PC-3 (cell line): ENCODE measurements at regions not wholly inside any gene's neighbourhood (a gene's known extent, or its start where the extent isn't known, plus 50 kb on each side); places are given as distances from the start of the nearest gene placed in this dataset.

ENCODE experiments used
- ATAC-seq: fragments of 200-7000 bp; cut with Tn5 transposase; 2 replicates; pipeline ENCODE4 v1.9.1; 2020; ENCODE audit warnings: mild to moderate bottlenecking, moderate library complexity
- BruUV-seq: library from RNA; stranded (reverse); fragments of 400-500 nt; replicated peaks from 2 replicates; lab custom pipeline; 2021; lab: Mats Ljungman, UMichigan
- CTCF ChIA-PET: fragments of 300-600 bp; sonication (Branson Sonifier 250); formaldehyde crosslinking; loops from one replicate; lab custom pipeline; 2022; ENCODE audit warnings: antibody characterized with exemption; lab: Charles Lee
- POLR2A ChIA-PET: fragments of 300-600 bp; sonication (Branson Sonifier 250); formaldehyde crosslinking; loops from one replicate; lab custom pipeline; 2022; ENCODE audit warnings: antibody characterized with exemption; ENCODE audit not compliant: unreplicated experiment; lab: Charles Lee
- DNase-seq: peaks from one replicate; pipeline ENCODE4 v3.0.0-alpha.2; 2015
- H2AFZ ChIP-seq: fragments of 300-600 bp; sonication (generic); 2 replicates; pipeline ENCODE4 v1.6.0; 2016; ENCODE audit warnings: antibody characterized with exemption, low read length
- H3F3A ChIP-seq: fragments of 300-600 bp; sonication (generic); one replicate; pipeline ENCODE4 v1.6.0; 2017; ENCODE audit warnings: antibody characterized with exemption, low read length, control low read depth, mild to moderate bottlenecking; ENCODE audit not compliant: unreplicated experiment
- H3K27ac ChIP-seq: fragments of 300-600 bp; sonication (generic); 2 replicates; pipeline ENCODE4 v1.5.1; 2016; ENCODE audit warnings: mild to moderate bottlenecking, low read length
- H3K27me3 ChIP-seq: fragments of 300-600 bp; sonication (generic); 2 replicates; pipeline ENCODE4 v1.6.1; 2016; ENCODE audit warnings: low read length, mixed read lengths
- H3K36me3 ChIP-seq: fragments of 300-600 bp; sonication (generic); 2 replicates; pipeline ENCODE4 v1.6.1; 2016; ENCODE audit warnings: low read depth, mixed run types, low read length, mixed read lengths
- H3K4me1 ChIP-seq: fragments of 300-600 bp; sonication (generic); 2 replicates; pipeline ENCODE4 v1.5.1; 2016; ENCODE audit warnings: low read length; ENCODE audit not compliant: insufficient read depth
- H3K4me2 ChIP-seq: fragments of 300-600 bp; sonication (generic); 2 replicates; pipeline ENCODE4 v1.6.0; 2016; ENCODE audit warnings: low read length
- H3K4me3 ChIP-seq: fragments of 300-600 bp; sonication (generic); 2 replicates; pipeline ENCODE4 v1.5.1; 2016; ENCODE audit warnings: mild to moderate bottlenecking, low read length, mixed read lengths
- H3K79me2 ChIP-seq: fragments of 300-600 bp; sonication (generic); 2 replicates; pipeline ENCODE4 v1.6.1; 2017; ENCODE audit warnings: low read length, mixed read lengths
- H3K9ac ChIP-seq: fragments of 300-600 bp; sonication (generic); 2 replicates; pipeline ENCODE4 v1.6.0; 2016; ENCODE audit warnings: mild to moderate bottlenecking, low read length
- H3K9me2 ChIP-seq: fragments of 300-600 bp; sonication (generic); replicated peaks from 2 replicates; pipeline ENCODE4 v1.6.1; 2016; ENCODE audit warnings: mixed run types, low read length, mixed read lengths
- H3K9me3 ChIP-seq: fragments of 300-600 bp; sonication (generic); 2 replicates; pipeline ENCODE4 v1.6.1; 2016; ENCODE audit warnings: low read length, mixed read lengths
- H4K20me1 ChIP-seq: fragments of 300-600 bp; sonication (generic); 2 replicates; pipeline ENCODE4 v1.6.1; 2016; ENCODE audit warnings: low read length, mixed read lengths
- CTCF ChIP-seq: fragments of 300-600 bp; sonication (generic); conservative IDR thresholded peaks from 2 replicates; pipeline ENCODE4 v1.5.1; 2017; ENCODE audit warnings: antibody characterized with exemption, low read depth, mild to moderate bottlenecking, low read length
- EZH2 ChIP-seq: fragments of 300-600 bp; sonication (generic); IDR thresholded peaks from one replicate; pipeline ENCODE4 v1.6.1; 2017; ENCODE audit warnings: antibody characterized with exemption, mild to moderate bottlenecking, low read length; ENCODE audit not compliant: unreplicated experiment
- EZH2phosphoT487 ChIP-seq: fragments of 300-600 bp; sonication (generic); IDR thresholded peaks from 2 replicates; pipeline ENCODE4 v1.6.1; 2018; ENCODE audit warnings: mild to moderate bottlenecking, antibody characterized with exemption, low read length, borderline replicate concordance
- intact Hi-C: fragments of 100-400 bp; cut with micrococcal nuclease; formaldehyde crosslinking; loops from 2 replicates; pipeline ENCODE4 v1.9.0; 2023

GRCh38 chr4:126969360-126970235 lies 663.2 kb upstream of the INTU start:
- no TSS peak for BruUV-seq
- POLR2A ChIA-PET: no interaction called here
- intact Hi-C loops: no loop called here
- no peaks in the 10 kb centered on the region for H3K9me3 ChIP-seq
- H2AFZ ChIP-seq: no peak overlapping the region
- ATAC-seq (no peak), DNase-seq (no peak)
- no peak overlapping the region for H3K9ac ChIP-seq
- H3K36me3 ChIP-seq: no peaks in the 10 kb centered on the region
- no peaks in the 10 kb centered on the region for H3K79me2 ChIP-seq
- H3K4me1 ChIP-seq: no peaks in the 10 kb centered on the region
- H3F3A ChIP-seq: no peaks in the 10 kb centered on the region
- no peaks in the 10 kb centered on the region for H4K20me1 ChIP-seq
- CTCF ChIA-PET: no interaction called here
- H3K9me2 ChIP-seq: no peaks in the 10 kb centered on the region
- no peak overlapping the region for H3K4me2 ChIP-seq
- no peak overlapping the region for H3K27ac ChIP-seq
- no peak for TF ChIP-seq CTCF
- TF ChIP-seq EZH2: no peak
- no peak for TF ChIP-seq EZH2phosphoT487
- H3K4me3 ChIP-seq: no peak overlapping the region
- H3K27me3 ChIP-seq: no peaks in the 10 kb centered on the region

- intact Hi-C loops: no loop called here
- no peaks in the 10 kb centered on the region for H3K27me3 ChIP-seq
Measured at GRCh38 chr4:126973201-126973600, 659.6 kb upstream of the INTU start.

More at GRCh38 chr4:126973201-126973600, 659.6 kb upstream of the INTU start:
- Histone ChIP-seq H2AFZ (no peak overlapping the region), H3K9ac (no peak overlapping the region), H3K27ac (no peak overlapping the region), H3K79me2 (no peaks in the 10 kb centered on the region), H3F3A (no peaks in the 10 kb centered on the region), H3K9me2 (no peaks in the 10 kb centered on the region), H3K9me3 (no peaks in the 10 kb centered on the region), H3K4me2 (no peak overlapping the region), H4K20me1 (no peaks in the 10 kb centered on the region), H3K4me1 (no peaks in the 10 kb centered on the region), H3K4me3 (no peak overlapping the region), H3K36me3 (no peaks in the 10 kb centered on the region)
- TF ChIP-seq CTCF (no peak), EZH2 (no peak), EZH2phosphoT487 (no peak)
- ChIA-PET CTCF (no interaction called here), POLR2A (no interaction called here)
- ATAC-seq (no peak), DNase-seq (no peak)
- no TSS peak for BruUV-seq
